ENCODE measurements at regions not wholly inside any gene's neighbourhood (a gene's known extent, or its start where the extent isn't known, plus 50 kb on each side); places are given as distances from the start of the nearest gene placed in this dataset.

GRCh38 chr5:174307031-174307408 lies 261.5 kb downstream of the NSG2 start:
- no peak for DNase-seq (ENCODE audit: low read depth in 2 of 3, low spot score in 2 of 3)

- no peak for DNase-seq (ENCODE audit: low read depth in 2 of 3, low spot score in 2 of 3)
Observed at GRCh38 chr5:174307656-174308271, 262.3 kb downstream of the NSG2 start.

DNA sequence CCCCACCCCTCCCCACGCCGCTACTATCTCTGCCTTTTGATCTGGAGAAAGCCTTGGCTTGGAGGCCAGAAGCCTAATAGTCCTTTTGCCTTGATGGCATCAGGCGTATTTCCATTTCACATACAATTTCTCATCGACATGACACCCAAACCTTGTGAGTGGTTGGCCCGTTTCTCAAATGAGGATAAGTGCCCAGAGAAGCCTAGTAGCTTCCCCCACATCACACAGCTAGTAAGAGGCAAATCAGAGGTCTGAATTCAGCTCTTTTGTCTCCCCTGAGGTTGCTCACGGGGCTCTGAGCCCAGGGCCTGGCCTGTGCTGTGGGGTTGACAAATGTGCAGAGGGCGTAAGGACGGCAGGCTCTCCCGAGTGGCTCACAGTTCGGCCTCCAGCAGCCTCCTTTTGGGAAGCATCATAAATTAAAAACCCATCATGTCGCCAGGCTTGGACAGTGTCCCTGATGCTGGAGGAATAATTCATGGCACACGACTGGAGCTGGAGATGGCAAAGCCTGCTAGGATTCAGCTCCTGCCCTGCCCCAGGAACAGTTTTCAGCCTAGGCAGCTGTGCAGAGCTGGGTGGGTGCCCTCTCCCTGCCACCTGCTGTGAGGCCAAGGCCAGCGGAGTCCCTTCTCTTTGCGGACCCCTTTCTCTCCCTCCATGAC lies 263.8 kb downstream of the NSG2 start:
- DNase-seq (ENCODE audit: low read depth in 2 of 3, low spot score in 2 of 3): no peak

DNA sequence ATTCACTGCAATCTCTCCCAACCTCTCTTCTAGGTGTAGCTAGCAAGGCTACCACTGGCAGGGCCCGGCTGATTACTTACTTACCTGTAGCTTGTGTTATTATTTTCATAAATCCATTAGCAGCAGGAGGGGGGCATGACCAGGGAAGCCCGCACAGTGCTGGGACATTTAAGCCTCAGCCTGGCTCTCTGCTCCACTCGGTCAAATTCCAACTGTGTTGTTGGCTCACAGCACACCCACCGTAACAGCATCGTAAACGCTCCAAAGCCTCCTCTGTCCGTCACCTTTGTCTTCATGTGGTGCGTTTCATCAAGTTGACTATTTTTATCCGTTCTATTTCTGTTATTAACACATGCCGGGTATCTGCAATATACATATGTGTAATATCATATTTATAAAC lies 264.7 kb downstream of the NSG2 start:
- no peak for DNase-seq (ENCODE audit: low read depth in 2 of 3, low spot score in 2 of 3)

GRCh38 chr5:174310706-174311105 lies 265.2 kb downstream of the NSG2 start:
- no peak for DNase-seq (ENCODE audit: low read depth in 2 of 3, low spot score in 2 of 3)

GRCh38 chr5:174311121-174311520 lies 265.6 kb downstream of the NSG2 start:
- no peak for DNase-seq (ENCODE audit: low read depth in 2 of 3, low spot score in 2 of 3)

DNA sequence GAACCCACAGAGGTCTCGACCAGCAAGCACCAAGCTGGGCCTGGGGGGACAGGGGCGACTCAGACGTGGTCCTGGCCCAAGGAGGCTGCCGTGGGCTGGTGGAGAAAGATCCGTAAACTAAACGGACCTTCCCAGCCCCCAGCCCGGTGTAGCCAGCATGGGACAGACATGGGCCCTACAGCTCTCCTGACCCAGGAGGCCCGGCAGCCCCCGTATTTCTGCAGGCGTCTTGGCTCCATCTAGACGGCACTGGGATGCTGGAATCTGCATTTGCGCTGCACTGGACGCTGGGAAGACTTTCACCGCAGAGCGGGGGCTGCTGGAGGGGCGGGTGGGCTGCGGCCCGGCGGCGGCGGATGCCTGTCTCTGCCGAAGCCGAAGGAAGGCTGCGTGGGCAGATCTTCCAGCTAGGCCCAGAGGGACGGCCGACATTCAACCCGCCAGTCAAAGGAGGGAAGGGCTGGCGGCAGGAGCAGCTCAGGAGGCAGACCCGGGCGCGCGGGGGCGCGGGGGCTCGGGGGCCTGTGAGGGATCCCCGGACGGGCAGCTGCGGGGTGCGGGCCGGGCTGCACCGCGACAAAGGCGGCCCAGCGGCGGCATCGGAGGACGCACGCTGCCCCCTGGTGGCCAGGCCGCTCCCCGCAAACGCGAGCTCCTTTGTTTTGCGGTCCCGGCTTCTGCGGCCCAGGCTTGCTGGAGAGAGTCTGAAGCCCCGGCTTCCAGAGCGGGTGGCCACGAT lies 266.2 kb downstream of the NSG2 start:
- DNase-seq (ENCODE audit: low read depth in 2 of 3, low spot score in 2 of 3): peak; percentile 10 to 46 (median 46)

GRCh38 chr5:174312270-174312617 lies 266.7 kb downstream of the NSG2 start:
- DNase-seq (ENCODE audit: low read depth in 2 of 3, low spot score in 2 of 3): no peak

- DNase-seq (ENCODE audit: low read depth in 2 of 3, low spot score in 2 of 3): no peak
Observed at GRCh38 chr5:174312641-174313040, 267.1 kb downstream of the NSG2 start.

- DNase-seq (ENCODE audit: low read depth in 2 of 3, low spot score in 2 of 3): no peak
Observed at GRCh38 chr5:174313615-174314014, 268.1 kb downstream of the NSG2 start.

DNA sequence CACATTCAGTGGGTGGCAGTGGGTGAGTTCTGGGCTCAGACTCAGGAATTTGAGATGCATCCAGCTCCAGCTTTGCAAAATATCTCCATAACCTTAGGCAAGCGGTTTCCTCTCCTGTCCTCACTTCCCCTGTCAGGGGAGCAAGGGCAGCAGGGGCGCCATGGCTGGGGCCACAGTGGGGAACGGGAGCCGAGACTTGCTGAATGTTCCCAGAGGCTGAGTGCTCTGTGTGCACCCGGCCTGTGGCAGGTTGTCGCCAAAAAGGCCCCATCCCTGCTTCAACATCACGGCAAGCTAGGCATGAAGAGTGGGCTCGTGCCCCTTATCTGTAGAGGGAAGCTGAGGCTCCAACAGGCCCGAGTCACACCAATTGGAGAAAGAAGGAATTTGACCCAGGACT lies 268.8 kb downstream of the NSG2 start:
- DNase-seq (ENCODE audit: low read depth in 2 of 3, low spot score in 2 of 3): no peak

GRCh38 chr5:174315471-174315870 lies 270.0 kb downstream of the NSG2 start:
- DNase-seq (ENCODE audit: low read depth in 2 of 3, low spot score in 2 of 3): no peak

DNA sequence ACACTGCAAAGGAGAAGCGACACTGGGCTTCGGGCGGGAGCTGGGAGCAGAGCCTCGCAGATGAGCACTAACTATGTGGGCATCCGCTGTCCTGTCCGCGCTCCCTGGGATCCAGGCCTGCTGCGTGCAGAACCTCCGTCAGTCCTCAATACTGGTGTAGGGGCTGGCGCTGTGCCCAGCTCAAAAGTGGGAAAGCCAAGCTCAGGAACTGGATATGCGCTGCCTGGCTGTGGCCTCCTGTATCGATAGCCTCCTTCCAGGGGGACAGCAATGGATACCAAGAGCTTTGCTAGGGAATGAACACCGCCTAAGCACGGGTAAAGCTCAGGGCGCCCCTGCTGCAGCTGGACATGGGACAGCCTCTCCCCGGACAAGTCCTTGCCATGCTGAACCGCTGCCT lies 270.4 kb downstream of the NSG2 start:
- no peak for DNase-seq (ENCODE audit: low read depth in 2 of 3, low spot score in 2 of 3)

DNA sequence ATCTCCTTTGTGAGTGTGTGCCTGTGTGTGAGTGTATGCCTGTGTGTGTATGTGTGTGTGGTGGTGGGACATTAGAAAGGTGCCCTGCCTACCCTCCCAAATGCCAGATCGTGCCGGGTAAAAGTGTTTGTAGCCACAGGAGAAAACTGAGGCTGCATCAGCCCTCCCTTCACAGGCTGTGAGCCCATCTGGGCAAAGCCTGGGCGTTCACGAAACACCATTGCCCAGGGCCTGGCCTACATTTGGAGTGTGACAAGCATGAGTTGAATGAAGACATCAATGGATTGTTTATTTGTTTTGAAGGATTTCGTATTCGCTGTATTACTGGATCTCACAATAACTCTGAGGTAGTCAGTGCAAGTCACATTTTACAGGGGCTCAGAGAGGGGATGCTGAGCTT lies 270.8 kb downstream of the NSG2 start:
- no peak for DNase-seq (ENCODE audit: low read depth in 2 of 3, low spot score in 2 of 3)

DNA sequence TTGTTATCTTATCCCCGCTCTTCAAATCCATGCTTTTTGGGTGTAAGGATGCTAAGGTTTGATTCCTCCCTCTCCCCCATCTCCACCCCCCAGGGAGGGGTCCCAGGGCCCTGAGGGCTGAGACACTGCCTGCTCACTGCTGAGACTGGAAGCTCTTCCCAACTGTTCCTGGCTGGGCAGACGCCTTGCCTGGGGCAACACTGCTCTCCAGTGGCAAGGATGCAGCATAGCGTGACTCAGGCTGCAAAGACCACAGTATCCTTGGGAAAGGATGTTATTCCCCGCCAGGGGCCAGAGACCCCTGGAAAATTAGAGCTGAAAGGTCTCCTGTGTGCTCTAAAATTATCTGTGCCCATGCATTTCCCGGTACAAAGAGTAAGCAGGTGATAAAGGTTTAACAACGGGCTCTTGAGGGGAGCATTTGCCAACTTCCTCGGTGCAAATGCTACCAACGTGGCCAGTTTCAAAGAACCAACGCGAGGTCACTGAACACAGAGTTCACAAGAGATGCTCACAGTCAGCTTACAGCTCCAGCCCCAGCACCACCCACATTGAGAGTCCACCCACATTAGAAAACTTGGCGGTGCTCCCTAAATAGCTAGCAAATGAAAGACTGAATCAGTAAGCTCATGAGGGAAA lies 271.9 kb downstream of the NSG2 start:
- DNase-seq (ENCODE audit: low read depth in 2 of 3, low spot score in 2 of 3): no peak

- DNase-seq (ENCODE audit: low read depth in 2 of 3, low spot score in 2 of 3): no peak
Observed at GRCh38 chr5:174318578-174318977, 273.1 kb downstream of the NSG2 start.

DNA sequence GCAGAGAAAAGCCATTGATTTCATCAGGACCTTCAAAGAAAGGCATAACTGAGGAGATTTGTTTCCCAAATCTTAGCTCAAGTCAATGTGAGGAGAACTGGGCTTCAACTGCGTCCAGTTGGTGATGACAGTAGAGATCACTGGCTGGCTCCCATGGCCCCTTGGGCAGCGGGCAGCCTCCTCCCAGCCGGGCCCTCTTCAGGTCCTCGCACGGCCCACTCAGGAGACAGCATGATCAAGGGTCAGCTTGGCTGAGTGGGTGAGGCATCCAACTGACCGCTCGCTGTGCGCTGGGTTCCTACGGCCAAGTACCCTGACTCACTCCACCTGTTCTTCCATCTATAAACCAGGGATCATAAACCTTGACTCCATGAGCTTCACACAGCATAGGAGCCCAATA lies 274.0 kb downstream of the NSG2 start:
- DNase-seq (ENCODE audit: low read depth in 2 of 3, low spot score in 2 of 3): no peak

DNA sequence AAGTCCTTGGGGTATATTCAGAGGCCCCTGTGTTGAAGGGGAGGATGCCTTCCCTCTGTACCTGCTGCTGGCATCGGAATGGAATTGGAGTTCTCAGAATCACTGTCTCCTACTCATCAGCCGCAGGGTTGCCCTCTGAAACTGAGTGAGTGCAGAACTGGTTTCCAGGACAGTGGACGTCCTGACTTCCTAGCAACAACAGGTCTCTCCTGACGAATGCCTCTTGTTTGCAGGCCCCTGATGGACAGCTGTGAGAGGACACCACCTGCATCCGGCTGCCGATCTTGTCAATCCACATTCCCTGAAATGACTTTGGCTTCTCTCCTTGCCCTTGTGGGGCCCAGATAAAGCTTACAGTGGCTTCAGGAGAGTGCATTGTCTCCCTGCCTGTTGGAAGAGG lies 274.5 kb downstream of the NSG2 start:
- DNase-seq (ENCODE audit: low read depth in 2 of 3, low spot score in 2 of 3): no peak

GRCh38 chr5:174323878-174324281 lies 278.4 kb downstream of the NSG2 start:
- no peak for DNase-seq (ENCODE audit: low read depth in 2 of 3, low spot score in 2 of 3)

DNA sequence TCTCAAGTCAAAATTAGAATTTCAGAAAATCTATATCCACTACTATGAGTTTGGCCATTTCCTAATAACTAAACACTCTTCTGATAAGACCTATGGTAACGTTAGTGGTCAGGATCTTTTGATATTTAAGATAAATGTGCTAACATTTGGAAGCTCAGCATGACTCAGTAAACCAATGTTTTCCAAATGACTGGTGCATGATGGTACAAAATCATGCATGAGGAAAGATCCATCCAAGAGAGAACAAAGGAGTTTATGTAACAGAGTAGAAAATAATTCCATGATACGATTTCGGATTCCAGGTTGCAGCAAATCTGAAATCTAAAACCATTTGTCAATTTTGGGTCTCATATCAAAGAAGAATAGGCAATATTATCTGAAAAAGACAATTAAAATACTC lies 279.2 kb downstream of the NSG2 start:
- no peak for DNase-seq (ENCODE audit: low read depth in 2 of 3, low spot score in 2 of 3)

- no peak for DNase-seq (ENCODE audit: low read depth in 2 of 3, low spot score in 2 of 3)
Observed at GRCh38 chr5:174325431-174325830, 279.9 kb downstream of the NSG2 start.

GRCh38 chr5:174325961-174326360 lies 280.5 kb downstream of the NSG2 start:
- DNase-seq (ENCODE audit: low read depth in 2 of 3, low spot score in 2 of 3): no peak

All from activated CD8-positive, alpha-beta memory T cell treated with anti-CD3 and anti-CD28 coated beads for 48 hours (primary cell).